Ammon's horn (tissue), 1 donor: ENCODE measurements at regions not wholly inside any gene's neighbourhood (a gene's known extent, or its start where the extent isn't known, plus 50 kb on each side); places are given as distances from the start of the nearest gene placed in this dataset.

Experiments used
- DNase-seq: peaks from one replicate; pipeline ENCODE4 v3.0.0-alpha.2; 2016; ENCODE audit warnings: low spot score

DNA sequence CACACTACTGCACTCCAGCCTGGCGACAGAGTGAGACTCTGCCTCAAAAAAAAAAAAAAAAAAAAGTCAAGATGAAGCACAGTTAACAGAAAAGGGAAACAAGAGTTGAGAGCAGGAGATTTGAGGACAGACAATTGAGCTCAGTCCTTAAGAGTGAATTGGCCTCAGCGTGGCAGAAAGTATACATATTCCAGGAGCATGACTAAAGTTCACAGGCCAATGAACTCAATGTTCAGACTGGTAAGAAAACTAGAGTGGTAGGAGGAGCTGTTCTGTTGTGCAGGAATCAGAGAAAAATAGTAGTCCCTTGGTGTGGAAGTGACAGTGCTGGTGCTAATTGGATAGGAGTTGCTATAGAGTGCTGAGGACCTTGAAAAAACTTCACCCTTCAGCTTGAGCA, 60.0 kb downstream of the NRN1 start:
- no peak for DNase-seq

- peak; percentile 50 for DNase-seq
Observed at GRCh38 chr6:5946181-5946580, 60.5 kb downstream of the NRN1 start.

- DNase-seq = no peak
Observed at GRCh38 chr6:5943591-5943990, 63.1 kb downstream of the NRN1 start.

- no peak for DNase-seq
Observed at GRCh38 chr6:5942591-5942990, 64.1 kb downstream of the NRN1 start.

- DNase-seq = no peak
Observed at GRCh38 chr6:5941188-5941587, 65.5 kb downstream of the NRN1 start.

DNA sequence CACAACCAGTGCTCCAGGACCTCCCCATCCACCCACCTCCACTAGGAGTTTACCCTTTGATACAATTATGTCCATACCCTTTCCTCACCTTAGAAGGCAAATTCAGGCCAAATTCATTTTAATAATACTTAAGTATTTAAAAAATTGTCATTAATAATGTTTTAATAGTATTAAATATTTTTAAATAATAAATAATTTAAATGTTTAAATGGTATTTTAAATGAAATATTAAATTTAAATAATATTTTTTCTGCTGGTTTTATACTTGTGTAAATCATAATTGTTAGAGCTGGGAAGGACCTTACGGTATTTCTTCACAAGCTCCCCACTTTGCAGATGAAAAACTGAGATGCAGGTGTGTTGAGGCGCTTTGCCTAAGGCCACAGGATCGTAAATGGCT, 67.8 kb downstream of the NRN1 start:
- DNase-seq = no peak

GRCh38 chr6:5937936-5938706, 68.6 kb downstream of the NRN1 start:
- no peak for DNase-seq

DNA sequence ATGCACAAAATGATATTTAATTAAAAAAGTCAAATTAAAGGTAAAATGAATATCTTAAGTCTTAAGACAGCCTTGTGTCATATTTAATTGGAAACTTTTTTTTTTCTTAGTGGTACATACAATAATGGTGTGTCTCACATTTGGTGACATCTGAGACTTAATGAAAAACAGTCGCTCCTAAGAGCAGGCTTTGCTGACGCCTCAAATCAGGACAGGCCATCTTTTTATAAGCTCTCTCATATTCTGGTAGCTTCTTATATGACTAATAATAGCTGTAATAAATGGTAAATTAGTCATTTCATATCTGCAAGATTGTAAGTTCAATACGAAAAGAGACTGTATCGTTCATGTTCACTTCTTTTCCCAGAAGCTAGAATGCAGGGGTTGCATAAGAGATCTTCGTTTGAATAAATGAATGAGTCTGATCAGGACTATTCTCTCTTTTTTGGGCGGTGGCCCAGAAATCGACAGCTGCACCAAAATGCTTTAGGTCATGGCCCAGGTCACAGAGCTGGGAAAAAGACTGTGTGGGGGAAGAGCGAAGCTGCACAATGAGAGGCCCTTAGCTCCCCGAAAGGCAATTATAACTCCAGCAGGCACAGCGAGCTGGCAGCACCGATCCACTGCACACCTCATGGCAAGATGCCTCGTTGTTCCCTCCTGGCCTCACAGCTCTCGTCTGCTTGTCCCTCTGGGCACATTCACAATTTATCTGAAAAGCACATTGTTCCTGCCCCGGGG, 69.4 kb downstream of the NRN1 start:
- peak; percentile 30 for DNase-seq

DNA sequence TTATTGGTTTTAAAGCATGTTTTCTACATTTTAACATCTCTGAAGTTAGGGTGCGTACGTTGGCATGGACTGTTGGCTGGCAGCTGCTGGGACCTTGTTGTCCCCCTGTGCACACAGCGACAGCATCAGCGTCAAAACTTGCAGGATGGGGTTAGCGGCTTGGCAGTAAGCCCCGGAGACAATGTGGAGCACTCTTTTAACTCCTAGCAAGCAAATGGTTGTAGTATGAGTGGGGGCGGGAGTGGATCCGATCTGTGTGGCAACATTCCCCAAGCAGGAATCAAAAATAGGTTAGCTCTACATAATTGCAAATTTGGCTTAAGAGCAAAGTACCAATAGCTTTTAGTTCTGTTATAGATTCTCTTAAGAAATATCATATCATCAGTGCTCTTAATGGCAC, 70.1 kb downstream of the NRN1 start:
- DNase-seq = peak; percentile 31

GRCh38 chr6:5936140-5936539, 70.6 kb downstream of the NRN1 start:
- no peak for DNase-seq

GRCh38 chr6:5930968-5931367, 75.8 kb downstream of the NRN1 start:
- no peak for DNase-seq

DNA sequence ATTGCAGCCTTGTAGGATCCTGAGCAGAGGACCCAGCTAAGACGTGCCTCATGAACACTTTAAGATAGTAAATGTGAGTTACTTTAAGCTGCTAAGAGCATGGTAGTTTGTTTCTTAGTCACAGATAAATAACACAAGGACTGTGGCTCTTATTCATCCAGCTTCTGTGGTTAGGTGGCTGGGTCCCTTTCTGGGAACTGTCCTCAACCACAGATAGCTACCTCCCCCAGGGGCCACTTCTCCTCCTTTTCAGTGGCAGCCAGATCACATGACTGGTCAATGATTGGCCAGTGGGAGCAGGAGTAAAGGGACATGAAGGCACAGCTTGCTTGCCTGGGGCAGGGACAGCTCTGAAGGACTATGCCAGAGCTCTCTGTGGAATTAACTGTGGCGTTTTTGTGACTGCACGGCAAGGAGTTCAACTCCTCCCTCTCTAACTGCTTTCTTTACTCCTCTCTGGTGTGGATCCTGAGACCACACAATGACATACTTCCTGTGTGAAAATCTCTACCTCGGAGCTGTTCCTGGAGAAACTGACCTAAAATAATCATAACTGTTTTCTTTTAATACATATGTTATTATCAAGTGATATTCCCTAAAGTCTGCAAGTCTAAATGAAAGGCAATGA, 76.5 kb downstream of the NRN1 start:
- DNase-seq = no peak

DNA sequence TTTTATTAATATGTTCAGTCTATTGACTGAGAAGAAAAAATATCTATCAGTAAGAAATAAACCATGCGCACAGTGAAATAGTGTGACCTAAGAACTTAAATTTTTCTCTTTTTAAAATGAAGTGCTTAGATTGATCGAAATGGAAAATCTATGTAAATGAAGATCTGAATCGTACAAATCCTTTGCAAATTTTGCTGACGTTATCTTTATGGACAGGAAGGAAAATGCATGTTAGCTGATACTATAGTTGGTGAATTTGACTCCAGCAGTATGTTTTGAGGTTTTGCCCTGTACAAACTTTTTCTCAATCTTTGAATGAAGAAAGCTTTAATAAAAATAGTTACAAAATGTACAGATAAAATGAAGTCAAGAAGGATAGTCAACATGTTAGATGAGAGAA, 82.9 kb downstream of the NRN1 start:
- DNase-seq = no peak

GRCh38 chr6:5922230-5922629, 84.5 kb downstream of the NRN1 start:
- DNase-seq = no peak

DNA sequence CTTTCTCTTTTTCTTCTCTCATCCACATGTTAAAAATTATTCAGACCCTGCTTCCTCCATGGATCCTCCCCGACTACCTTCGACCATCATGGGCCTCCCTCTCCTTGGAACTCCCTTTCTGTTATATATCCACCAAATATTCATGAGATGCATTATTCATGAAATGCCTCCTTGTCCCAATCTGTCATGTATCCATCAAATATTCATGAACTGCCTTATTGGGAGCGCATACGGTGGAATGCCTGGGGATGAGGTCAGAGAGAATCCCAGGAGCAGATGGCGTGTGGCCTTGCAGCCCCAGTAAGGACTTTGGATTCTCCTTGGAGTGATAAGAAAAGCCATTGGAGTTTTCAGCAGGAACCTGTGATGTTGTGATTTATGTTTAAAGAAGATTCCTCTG, 97.0 kb downstream of the NRN1 start:
- no peak for DNase-seq

DNA sequence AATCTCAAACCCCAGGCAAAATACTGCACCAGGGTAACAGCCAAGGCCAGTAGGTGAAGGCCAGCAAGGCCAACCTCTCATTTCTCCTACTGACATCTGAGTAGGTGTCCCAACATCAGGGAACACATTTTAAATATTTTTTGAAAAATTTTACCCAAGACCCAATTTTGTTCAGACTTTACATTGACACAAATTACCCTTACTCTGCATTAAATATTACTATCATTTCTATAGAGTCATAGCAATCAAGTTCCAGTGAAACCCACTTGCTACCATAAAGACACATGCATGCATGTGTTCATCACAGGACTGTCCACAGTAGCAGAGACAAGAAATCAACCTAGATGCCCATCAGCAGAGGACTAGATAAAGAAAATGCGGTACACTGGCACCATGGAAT, 99.9 kb downstream of the NRN1 start:
- no peak for DNase-seq

- no peak for DNase-seq
Observed at GRCh38 chr6:5906340-5906670, 100.4 kb downstream of the NRN1 start.

GRCh38 chr6:5905431-5906339, 101.0 kb downstream of the NRN1 start:
- DNase-seq = peak; percentile 70

DNA sequence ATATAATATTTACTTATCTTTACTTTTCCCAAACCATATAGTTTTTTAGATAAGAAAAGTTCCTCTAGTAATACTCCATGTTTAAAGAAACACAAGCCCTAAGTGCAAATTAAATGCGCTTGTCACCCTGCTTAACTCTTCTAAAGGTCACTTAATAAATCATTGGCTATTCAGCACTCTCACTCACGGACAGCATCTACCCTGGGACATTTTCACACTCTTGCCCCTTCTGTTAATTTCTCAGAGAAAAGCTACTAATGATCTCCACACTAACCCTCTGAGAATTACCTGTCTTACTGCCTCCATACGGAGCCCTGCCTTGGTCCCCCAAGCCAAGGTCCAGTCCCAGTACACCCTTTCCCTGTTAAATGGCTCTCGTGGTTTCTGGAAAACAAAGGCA, 102.2 kb downstream of the NRN1 start:
- DNase-seq = no peak

DNA sequence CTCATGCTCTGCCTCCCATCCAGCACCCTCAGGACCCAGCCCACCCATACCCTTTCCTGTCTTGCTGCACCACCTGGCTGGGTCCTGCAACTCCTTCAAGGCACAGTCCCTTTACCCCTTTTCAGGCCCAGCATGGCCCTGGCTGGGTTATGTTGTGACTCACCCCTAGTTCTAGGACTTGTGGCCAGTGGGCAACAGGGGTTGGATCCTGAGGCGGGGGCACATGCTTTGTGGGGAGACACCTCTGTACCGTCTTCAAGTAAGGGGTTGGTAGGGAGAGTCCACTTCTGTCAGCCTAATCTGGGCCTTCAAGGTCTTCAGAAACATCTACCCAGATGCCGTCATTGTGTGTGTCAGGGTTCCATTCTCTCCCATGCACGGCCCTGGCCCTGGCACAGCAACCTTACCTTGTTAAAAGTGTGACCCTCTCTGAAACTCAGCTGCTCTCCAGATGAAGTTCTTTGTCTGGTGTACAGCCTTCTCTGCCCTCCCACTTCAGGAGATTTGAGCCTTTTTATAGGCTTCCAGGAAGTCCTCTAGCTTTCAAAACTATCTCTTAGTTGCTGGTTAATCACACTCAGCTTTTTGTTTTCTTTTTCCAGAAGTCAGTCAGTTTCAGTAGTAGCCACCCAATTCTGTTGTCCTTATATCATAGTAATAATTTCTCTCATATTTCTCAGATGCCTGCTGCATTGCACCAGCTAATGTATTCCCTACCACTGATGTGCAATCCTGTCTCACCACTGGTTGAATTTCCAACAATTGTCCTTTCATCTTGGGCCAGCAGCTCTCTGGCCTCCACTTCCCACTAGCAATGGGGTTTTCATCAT, 107.3 kb downstream of the NRN1 start:
- DNase-seq = no peak

DNA sequence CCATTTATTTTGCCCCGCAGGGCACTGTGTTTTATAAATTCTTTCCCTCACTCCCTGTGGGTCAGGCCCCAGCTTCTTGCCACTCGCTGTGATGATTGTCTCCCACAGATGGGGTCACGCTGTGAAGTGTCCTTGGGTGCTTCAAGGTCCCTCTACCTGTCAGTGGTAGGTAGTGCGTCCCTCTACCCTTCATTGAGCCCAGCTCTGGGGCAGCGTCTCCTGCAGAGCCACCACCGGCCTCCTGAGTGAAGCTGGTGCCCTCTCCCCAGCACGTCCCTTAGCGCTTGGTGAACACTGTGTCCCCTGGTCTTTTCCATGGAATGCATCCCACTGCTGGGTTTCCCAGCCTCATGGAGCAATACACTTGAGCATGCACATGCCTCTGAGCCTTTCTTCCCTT, 108.2 kb downstream of the NRN1 start:
- no peak for DNase-seq
